Left lung (tissue), 4 donors: ENCODE measurements at regions not wholly inside any gene's neighbourhood (a gene's known extent, or its start where the extent isn't known, plus 50 kb on each side); places are given as distances from the start of the nearest gene placed in this dataset.

Source experiments
- ATAC-seq: fragments of 200-7000 bp; cut with Tn5 transposase; one replicate; pipeline ENCODE4 v1.9.1; 2020; ENCODE audit warnings: moderate library complexity
- DNase-seq, 4 donors: peaks; one replicate each; pipeline ENCODE4 v3.0.0-alpha.2; 2013 to 2020
- H3K27ac ChIP-seq, 2 donors: fragments of 200-600 bp; sonication (generic) in 1 of 2; one replicate each; pipeline versions ENCODE4 v1.5.0 to v1.8.0; 2020 to 2021
- H3K27me3 ChIP-seq, 2 donors: fragments of 200-600 bp; sonication (generic) in 1 of 2; one replicate each; pipeline versions ENCODE4 v1.5.0 to v1.8.0; 2020 to 2021
- H3K36me3 ChIP-seq, 2 donors: fragments of 200-600 bp; sonication (generic) in 1 of 2; one replicate each; pipeline versions ENCODE4 v1.5.0 to v1.8.0; 2020 to 2021
- H3K4me1 ChIP-seq, 2 donors: fragments of 200-600 bp; one replicate each; pipeline ENCODE4 v1.8.0; 2021
- H3K4me3 ChIP-seq, 2 donors: fragments of 200-600 bp; sonication (generic) in 1 of 2; one replicate each; pipeline versions ENCODE4 v1.5.0 to v1.8.0; 2020 to 2021; ENCODE audit warnings: mild to moderate bottlenecking in 1 of 2
- H3K9me3 ChIP-seq, 2 donors: fragments of 200-600 bp; sonication (generic) in 1 of 2; one replicate each; pipeline versions ENCODE4 v1.5.0 to v1.8.0; 2020 to 2021
- CTCF ChIP-seq, 2 donors: fragments of 200-600 bp; sonication (generic) in 1 of 2; IDR thresholded peaks; one replicate each; pipeline versions ENCODE4 v1.5.0 to v1.8.0; 2021; ENCODE audit warnings: antibody characterized with exemption in 2 of 2
- intact Hi-C, 2 donors: fragments of 100-400 bp; cut with DNase I; formaldehyde crosslinking; loops; one replicate each; pipeline versions ENCODE4 v1.11.2 to v1.14.2; 2022
- donor health status: DM: no; HTN: yes; CAD: no.
- donor health status: DM: no; HTN: no; CAD: no.

GRCh38 chr15:26176831-26177230 is 313.7 kb upstream of the ATP10A start:
- H3K36me3 ChIP-seq, result no peaks in the 10 kb centered on the region
- H3K4me3 ChIP-seq, result no peak overlapping the region
- H3K27me3 ChIP-seq, result no peaks in the 10 kb centered on the region
- no peaks in the 10 kb centered on the region for H3K4me1 ChIP-seq
- no peak for ATAC-seq
- H3K27ac ChIP-seq, result no peak overlapping the region
- no peak for TF ChIP-seq CTCF (IDR thresholded peaks at IDR 0.05)
- DNase-seq, result no peak
- intact Hi-C loops, result no loop called here
- H3K9me3 ChIP-seq, result no peaks in the 10 kb centered on the region

GRCh38 chr15:26171266-26171665 is 308.1 kb upstream of the ATP10A start:
- TF ChIP-seq CTCF (IDR thresholded peaks at IDR 0.05), result no peak
- no peak for DNase-seq
- no peak for ATAC-seq
- H3K27me3 ChIP-seq, result no peaks in the 10 kb centered on the region
- intact Hi-C loops, result no loop called here
- no peak overlapping the region for H3K4me3 ChIP-seq
- no peaks in the 10 kb centered on the region for H3K36me3 ChIP-seq
- peaks cover 0 to 2% of the 10 kb centered on the region in 2 donors for H3K9me3 ChIP-seq
- H3K27ac ChIP-seq, result no peak overlapping the region
- no peaks in the 10 kb centered on the region for H3K4me1 ChIP-seq

- intact Hi-C loops, result no loop called here
- Histone ChIP-seq H3K27me3 (no peaks in the 10 kb centered on the region), H3K4me1 (no peaks in the 10 kb centered on the region), H3K36me3 (no peaks in the 10 kb centered on the region), H3K4me3 (no peak overlapping the region), H3K27ac (no peak overlapping the region), H3K9me3 (peaks cover 0 to 2% of the 10 kb centered on the region in 2 donors)
- no peak for ATAC-seq
- no peak for TF ChIP-seq CTCF (IDR thresholded peaks at IDR 0.05)
- no peak for DNase-seq
Observed at GRCh38 chr15:26166429-26166828, 303.3 kb upstream of the ATP10A start.

GRCh38 chr15:26165546-26165945 is 302.4 kb upstream of the ATP10A start:
- no peaks in the 10 kb centered on the region for H3K27me3 ChIP-seq
- intact Hi-C loops, result no loop called here
- no peak for DNase-seq
- H3K36me3 ChIP-seq, result no peaks in the 10 kb centered on the region
- no peak overlapping the region for H3K27ac ChIP-seq
- no peak for TF ChIP-seq CTCF (IDR thresholded peaks at IDR 0.05)
- peaks cover 0 to 2% of the 10 kb centered on the region in 2 donors for H3K9me3 ChIP-seq
- ATAC-seq, result no peak
- H3K4me1 ChIP-seq, result no peaks in the 10 kb centered on the region
- H3K4me3 ChIP-seq, result no peak overlapping the region

- no peak for ATAC-seq
- intact Hi-C loops, result no loop called here
- TF ChIP-seq CTCF (IDR thresholded peaks at IDR 0.05), result no peak
- H3K9me3 ChIP-seq, result peaks cover 0 to 3% of the 10 kb centered on the region in 2 donors
- no peak overlapping the region for H3K27ac ChIP-seq
- DNase-seq, result no peak
- no peaks in the 10 kb centered on the region for H3K36me3 ChIP-seq
- no peaks in the 10 kb centered on the region for H3K27me3 ChIP-seq
- H3K4me3 ChIP-seq, result no peak overlapping the region
- no peaks in the 10 kb centered on the region for H3K4me1 ChIP-seq
Observed at GRCh38 chr15:26160343-26160742, 297.2 kb upstream of the ATP10A start.
